Hypothalamus (tissue), 51 donors: ENCODE measurements at regions not wholly inside any gene's neighbourhood (a gene's known extent, or its start where the extent isn't known, plus 50 kb on each side); places are given as distances from the start of the nearest gene placed in this dataset.
"Not testable (repeated sequence)": the region's sequence is repeated elsewhere in the genome, so short reads cannot be mapped to it uniquely, and the experiment has no call there.

ENCODE experiments used
- DNase-seq, 51 donors: peaks; one replicate each; lab custom pipeline; 2025; lab: John Stamatoyannopoulos, UW

DNA sequence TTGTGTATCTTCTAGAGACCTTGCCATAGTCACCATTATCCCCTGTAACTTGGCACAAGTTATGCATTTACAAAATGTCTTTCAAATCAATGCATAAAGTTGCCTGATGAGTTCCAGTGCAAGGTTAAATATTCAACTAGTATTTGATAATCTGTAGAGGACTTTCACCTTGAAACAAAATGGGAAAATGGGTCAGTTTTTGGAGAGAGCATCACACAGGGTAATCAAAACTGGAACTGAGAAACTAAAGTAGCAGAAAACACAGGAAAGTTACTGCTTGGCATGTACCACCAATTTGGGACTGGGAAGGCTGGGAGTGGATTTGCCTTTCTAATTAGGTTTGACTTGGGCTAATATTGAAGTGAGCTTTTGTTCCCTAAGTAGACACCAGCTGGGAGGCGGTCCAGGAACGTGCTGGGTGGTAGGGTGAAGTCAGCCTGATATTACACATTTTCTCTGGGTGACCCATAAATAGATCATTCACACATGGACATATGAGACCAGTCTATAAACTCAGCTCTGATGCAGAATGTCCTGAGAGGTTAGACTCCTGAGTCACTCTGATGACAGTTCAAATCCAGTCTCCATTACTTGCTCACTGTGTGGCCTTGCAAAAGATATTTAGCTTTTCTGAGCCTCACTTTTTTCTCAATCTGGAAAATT, 152.3 kb downstream of the PCTP start:
- peak in 2 of 51 donors; percentile 2 to 3 for DNase-seq

DNA sequence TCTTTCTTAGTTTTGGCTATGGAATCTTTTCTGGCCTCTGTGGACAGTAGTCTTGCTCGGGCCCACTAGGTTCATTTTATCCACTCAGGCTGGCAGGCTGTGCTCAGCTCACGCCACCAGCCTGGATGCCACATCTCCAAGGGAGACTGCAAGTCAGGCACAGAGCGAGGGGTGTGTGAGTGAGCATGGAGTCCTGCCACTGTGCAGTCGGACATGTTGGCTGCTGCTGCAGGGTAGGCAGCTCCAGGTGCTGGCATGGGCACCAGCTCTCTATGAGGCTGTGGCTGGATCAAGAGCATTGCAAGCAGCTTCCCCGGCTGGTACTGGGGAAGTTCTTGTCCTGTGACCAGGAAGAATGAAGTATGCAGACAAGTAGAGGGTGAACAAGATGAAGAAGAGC, 158.9 kb downstream of the PCTP start:
- no peak for DNase-seq

DNA sequence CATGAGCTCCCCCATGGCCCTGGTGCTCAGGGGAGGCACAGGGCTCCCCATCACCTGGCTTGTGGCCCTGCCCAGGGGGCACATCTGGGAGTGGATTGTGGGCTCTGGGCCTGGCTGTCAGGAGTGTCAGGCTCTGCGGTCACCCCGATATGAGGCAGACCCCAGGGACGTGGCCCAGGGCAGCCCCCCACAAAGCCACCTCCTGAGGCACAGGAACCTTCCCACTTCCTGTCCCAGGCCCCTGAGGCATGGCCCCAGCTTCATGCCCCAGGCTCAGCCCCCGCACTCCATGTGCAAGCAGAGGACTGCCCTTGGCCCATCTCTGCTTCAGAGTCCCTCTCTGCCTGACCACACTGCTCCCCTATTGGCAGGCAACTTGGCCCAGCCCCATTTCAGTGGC, 160.3 kb downstream of the PCTP start:
- DNase-seq, result no peak

DNA sequence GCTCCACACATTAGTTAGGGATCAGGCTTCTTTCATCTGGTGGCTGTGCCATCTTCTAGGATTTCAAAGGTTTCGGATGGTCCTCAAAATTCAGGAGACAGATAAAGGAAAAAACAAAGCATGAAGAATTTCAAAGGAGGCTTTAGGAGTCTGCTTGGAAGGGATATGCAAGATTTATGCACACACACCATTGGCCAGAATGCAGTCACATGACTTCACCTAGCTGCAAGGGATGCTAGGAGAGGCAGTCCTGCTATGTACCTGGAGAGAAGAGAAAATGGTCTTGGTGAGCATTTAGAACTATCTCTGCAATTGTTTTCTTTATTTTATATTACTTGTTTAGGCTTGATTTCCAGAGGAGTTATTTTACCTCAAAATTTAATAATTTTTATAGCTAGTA, 174.6 kb downstream of the PCTP start:
- DNase-seq, result no peak

DNA sequence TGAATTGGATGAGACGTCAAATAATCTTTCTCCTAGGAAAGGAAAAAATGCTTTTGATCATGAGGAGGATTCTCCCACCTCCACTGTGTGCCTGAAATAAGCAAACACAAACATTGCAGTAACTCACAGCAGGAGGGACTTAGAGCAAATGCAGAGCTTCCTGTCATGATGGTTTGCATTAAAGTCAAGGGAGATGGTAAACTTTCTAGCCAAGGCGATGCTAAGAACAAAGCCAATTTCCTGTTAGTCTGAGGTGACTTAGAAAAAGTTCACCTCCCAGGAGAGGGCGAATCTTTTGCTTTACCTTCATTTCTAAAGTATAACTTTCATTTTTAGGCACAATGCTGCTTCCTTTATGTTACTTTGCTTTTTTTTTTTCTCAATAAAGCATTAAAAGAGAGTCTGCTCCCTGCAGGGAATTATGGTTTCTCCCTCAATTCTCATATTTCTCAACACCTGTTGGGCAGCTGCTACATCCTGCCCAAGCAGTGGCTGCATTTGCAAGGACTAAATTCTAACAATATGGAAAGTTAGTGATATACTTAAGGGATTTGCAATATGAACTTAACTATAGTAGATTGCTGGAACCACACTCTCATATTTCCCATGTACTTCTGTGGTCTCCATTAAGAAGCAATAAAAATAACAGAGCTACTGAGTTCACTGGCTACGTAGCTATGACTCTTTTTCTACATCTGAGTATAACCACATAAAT, 175.6 kb downstream of the PCTP start:
- no peak for DNase-seq

DNA sequence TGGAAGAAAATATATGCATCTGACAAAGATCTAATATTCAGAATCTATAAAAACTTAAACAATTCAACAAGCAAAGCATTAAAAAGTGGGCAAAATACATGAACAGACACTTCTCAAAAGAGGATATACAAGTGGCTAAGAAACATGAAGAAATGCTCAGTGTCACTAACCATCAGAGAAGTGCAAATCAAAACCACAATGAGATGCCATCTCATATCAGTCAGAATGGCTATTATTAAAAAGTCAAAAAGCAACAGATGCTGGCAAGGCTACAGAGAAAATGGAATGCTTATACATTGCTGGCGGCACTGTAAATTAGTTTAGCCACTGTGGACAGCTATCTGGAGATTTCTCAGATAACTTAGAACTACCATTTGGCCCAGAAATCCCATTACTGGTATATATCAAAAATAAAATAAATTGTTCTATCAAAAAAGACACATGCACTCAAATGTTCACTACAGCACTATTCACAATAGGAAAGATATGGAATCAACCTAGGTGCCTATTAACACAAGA, 179.5 kb downstream of the PCTP start:
- DNase-seq, result no peak

DNA sequence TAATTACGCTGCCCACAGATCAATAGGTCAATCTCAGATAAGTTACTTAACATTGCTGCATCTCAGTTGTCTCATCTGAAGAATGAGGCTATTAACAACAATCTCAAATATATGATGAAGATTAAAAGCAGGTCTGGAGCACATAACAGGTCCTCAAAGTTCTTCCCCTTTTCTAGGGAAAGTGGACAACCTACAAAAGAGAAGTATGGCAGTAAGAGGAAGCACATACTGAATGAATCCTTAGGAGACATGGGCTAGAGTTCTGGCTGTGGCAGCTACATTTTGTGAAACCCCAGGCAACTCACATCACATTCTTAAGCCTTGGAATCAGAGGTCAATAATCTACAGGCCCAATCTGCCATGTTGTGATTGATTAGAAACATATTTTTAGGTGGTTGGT, 180.6 kb downstream of the PCTP start:
- DNase-seq, result no peak

DNA sequence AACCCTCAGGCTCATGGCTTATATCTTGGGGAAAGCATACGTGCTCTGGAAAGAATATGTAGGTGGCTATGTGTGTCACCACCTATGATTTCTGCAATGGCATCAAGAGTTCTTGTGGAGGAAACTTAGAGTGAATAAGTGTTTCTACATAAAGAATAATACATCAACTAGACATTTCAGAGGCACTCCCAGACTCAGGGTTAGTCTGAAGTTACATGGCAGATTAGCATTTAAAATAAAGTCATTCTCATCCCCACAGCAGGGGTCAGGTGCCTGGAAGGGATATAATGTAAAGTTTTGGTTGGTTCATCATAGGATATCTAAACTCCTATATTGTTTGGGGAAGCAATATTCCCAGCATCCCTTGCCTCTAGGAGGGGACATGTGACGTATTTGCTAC, 182.1 kb downstream of the PCTP start:
- DNase-seq, result no peak

DNA sequence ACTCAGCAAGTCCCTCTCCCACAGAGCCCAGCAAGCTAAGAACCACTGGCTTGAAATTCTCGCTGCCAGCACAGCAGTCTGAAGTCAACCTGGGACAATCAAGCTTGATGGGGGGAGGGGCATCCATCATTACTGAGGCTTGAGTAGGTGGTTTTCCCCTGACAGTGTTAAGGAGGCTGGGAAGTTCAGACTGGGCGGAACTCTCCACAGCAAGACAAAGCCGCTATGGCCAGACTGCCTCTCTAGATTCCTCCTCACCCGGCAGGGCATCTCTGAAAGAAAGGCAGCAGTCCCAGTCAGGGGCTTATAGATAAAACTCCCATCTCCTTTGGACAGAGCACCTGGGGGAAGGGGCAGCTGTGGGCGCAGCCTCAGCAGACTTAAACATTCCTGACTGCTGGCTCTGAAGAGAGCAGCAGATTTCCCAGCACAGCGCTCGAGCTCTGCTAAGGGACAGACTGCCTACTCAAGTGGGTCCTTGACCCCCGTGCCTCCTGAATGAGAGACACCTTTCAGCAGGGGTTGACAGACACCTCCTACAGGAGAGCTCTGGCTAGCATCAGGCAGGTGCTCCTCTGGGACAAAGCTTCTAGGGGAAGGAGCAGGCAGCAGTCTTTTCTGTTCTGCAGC, 188.4 kb downstream of the PCTP start:
- DNase-seq, result not testable (repeated sequence)

DNA sequence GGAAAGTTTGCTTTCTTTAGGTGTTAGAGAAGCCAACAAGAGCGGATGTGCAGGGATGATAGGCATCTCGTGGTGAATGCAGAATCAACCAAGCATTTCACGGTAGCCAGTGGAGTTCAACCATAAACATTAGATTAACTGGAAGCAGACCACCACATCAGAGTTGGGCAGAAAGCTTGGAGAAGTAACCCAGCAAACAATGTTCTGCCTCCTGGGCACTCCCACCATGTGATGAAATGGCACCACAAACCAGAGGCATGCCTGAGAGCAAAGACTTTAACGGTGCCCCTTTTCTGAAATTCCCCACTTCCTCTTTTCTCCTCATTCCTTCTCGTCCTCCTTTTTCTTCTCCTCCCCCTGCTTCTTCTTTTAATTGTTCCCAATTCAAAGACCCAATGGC, 193.5 kb upstream of the ANKFN1 start:
- DNase-seq, result no peak

DNA sequence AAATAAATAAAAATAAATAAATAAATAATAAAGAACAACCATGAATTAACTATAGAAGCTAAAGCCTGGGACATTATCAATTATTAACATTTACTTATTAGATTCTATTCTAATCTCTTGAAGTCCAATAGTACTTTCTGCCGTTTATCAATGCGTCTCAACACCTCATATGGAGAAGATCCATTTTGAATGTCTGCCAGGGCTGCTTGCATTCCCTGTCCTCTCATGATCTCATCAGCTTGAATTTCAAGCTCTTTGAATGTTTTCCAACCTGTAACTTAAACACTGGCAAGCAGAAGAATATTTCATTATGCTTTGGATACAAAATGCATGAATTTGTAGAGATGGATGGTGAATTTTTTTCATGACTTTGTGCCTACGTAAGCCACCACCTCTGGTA, 191.9 kb upstream of the ANKFN1 start:
- no peak for DNase-seq

DNA sequence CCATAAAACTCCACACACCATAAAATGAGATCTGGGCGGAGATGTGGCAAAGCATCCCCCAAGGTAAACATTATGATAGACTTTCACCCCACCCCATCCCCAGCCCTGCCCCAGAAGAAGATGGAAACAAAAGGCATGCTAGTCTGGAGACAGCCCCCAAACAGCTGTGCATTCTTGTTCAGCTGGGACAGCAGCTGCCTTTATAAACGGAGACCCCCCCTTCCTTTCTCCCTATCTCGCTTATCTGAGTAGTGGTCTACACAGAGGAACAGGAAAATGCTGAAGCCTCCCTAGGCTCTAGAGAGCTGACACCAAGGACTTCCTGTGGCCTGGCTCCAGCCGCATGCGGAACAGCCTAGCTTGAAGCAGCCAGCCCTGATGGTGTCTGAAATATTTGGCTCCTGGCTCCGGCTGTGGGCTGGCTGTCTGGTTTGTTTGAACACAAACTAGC, 190.3 kb upstream of the ANKFN1 start:
- no peak for DNase-seq

DNA sequence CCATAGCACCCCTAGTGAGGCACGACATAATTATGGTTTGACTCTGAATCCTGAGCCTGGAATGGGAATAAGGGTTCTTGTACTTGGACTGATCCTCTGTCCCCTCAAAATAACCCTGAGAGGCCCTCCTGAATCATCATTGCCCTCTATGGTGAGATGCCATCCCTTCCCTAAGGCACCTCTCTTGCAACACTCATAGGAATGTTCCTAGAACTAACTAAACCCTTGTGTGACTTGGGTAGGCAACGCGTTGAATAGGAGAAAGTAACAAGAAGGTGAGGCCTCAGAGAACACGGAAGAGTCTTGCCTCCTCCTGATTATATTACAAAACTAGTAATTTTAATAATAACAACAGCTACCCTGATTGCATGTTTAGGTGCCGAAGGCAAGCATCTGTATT, 189.1 kb upstream of the ANKFN1 start:
- DNase-seq, result no peak

DNA sequence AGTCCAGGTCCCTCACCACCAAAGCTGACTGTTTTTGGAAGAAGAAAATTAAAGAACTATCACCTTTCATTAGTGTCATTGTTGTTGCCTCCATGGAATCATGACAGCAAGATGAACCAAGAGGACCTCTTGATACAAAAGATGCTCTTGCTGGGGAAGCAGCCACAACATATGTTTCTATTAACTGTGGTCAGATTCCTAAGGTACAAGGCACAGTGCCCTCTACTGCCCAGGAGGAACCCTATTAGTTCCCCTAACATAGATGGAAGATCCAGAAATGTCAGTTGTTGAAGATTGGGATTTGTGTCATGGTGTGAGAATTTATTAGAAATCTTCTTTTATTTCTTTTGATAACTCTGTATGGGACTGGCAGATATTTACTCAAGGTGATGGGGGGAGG, 188.2 kb upstream of the ANKFN1 start:
- DNase-seq, result no peak

DNA sequence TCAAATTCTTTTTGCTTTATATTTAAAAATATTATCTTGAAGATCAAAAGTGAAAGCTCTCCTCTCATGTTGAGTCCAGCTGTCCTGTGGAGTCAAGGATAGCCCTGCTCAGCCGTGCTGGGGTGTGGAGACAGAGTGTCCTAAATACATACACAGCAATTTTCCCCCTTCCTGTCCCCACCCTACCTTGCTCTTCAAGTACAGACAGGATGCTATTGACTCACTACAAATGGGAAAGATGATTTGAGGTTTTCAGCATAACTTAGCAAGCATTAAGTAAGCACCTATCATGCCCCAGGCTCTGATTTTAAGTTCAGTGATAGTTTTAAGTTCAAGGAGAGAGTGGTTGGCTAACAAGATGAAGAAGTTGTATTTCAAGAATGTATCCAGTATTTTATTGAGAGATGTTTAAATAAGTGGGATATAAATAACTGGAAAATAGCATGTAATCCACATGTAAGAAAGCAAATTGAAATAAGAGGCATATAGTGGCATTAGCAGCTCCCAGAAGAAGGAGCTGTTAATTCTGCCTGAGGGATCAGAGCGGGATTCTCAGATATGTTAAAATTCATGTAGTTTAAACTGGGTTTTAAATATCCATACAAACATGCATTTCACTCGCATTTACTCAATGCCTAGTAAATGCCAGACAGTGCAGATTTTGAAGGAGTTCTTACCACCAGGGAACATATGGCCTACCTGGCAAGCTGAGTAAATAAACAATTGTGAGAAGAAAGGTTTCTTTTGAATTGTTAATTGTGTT, 183.5 kb upstream of the ANKFN1 start:
- DNase-seq, result no peak

DNA sequence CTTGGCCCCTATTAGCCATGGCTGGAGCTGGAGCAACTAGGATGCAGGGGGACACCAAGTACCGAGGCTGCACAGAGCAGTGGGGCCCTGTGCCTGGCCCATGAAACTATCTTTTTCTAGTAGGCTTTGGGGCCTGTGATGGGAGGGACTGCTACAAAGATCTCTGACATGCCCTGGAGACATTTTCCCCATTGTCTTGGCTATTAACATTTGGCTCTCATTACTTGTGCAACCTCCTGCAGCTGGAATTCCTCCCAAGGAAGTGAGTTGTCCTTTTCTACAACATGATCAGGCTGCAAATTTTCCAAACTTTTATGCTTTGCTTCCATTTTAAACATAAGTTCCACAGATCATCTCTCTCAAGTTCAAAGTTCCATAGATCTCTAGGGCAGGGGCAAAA, 174.7 kb upstream of the ANKFN1 start:
- DNase-seq, result no peak

DNA sequence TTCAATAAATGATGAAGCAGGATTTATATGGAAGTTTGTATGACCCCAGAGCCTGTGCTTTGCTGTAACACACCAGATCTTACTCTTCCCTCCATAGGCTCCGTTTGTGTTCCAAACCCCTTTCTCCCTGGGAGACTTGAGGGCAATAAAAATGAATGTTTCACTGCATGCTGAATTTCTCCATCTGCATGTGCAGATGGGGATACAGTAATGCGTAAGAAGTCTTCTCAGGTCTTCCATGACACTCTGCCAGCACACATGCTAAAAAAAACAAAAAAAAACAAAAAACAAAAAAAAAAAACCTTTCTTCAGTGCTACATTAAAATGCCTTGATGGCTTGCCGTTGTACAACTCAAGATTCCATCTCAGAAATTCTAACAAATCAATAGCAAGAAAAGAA, 170.2 kb upstream of the ANKFN1 start:
- no peak for DNase-seq

DNA sequence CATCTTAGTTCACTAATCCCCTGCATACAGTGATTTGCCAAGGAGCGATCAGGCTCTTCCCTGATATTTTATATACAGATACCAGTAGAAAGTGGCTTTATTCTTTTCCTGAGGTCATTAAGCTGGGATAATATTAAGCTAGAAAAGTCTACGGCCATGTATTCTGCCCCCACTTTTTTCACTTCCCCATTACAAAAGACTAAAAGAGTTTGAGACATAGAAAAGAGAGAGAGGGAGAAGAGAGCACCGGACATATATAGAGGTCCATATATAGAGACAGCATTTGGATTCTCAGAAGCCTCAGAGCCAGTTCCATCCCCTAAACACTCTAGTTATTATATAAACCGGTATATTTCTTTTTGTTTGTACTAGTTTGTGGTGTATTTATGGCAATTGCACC, 166.5 kb upstream of the ANKFN1 start:
- DNase-seq, result no peak

DNA sequence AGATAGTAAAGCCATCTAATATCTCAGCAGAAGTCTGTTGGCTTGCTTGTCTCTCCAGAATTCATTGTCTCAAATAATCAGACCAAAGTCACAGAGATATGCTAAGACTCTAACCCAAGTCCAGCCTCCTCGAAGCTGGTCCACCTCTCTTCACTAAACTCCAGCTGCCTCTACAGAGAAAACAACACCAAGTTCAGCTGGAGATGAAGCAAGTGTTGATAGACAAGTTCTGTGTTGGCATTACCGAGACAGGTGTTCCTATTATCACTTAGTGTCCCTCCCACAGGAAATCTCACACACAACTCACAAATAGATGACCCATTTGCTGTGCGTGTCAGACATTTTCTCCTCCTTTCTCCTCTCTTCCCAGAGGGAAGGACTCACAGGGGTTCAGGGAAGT, 164.4 kb upstream of the ANKFN1 start:
- DNase-seq, result no peak

DNA sequence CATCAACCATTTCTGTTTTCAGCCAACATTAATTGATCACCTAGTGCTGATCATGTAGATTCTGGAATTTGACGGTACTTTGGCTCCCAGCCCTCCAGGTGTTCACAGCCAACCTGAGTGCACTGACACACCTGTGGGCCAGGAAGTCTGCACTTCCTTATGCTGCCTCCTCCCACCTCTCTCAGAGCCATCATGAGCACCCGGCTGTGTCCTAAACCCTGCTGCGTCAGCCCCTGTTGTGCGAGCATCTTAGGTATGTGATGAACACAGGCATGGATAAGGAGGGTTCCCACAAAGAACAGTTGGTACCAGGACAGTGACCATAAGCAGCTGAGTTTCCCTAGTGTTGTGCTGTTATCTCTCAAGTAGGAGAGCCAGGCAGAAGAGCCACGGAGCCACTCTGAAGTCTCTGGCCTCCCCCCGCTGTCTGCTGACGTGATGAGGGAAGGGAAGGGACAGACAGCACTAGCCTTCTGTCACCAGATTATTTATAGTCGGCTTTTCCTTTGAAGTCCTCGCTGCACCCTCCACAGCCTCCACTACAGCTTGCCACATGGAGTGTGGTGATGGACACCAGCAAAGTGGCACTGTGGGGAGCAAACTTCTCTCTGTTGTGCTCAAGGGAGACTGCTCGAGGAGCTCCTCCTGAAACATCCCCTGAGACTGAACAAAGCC, 162.8 kb upstream of the ANKFN1 start:
- no peak for DNase-seq

DNA sequence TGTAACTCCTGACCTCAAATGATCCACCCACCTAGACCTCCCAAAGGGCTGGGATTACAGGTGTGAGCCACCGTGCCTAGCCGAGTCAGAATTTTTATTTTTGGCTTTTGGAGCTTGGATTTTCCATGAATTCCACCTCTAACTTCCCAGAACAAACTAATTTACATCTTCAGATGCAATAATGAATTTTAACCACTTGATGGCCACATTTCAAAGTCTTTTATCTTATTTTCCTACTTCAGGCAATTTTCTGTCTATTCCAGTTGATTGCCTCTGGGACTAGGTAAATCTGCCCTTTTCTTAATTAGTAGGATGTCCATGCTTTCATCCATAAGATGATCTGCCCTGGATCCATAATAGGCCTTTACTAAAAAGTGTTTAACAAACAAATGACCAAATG, 156.4 kb upstream of the ANKFN1 start:
- no peak for DNase-seq
